Keratinocyte (primary cell): ENCODE measurements at regions not wholly inside any gene's neighbourhood (a gene's known extent, or its start where the extent isn't known, plus 50 kb on each side); places are given as distances from the start of the nearest gene placed in this dataset.

Source experiments
- DNase-seq: peaks from one replicate; pipeline ENCODE4 v3.0.0-alpha.2; 2011; ENCODE audit warnings: low read depth, missing footprints, low spot score
- FAIRE-seq: peaks from 2 replicates; lab custom pipeline; 2011; peaks lifted over from hg19 to GRCh38; lab: Jason Lieb, UNC
- H2AFZ ChIP-seq: 2 replicates; pipeline ENCODE4 v1.6.0; 2012; ENCODE audit warnings: low read length, control low read depth, inconsistent platforms; ENCODE audit not compliant: control insufficient read depth
- H3K27ac ChIP-seq: 2 replicates; pipeline ENCODE4 v1.5.1; 2011; ENCODE audit warnings: low read length; ENCODE audit not compliant: control insufficient read depth, insufficient read depth
- H3K27me3 ChIP-seq: 3 replicates; pipeline ENCODE4 v1.6.0; 2011; ENCODE audit warnings: low read length; ENCODE audit not compliant: control insufficient read depth, insufficient read depth; ENCODE audit errors: extremely low read depth
- H3K36me3 ChIP-seq, 2 experiments: 2 replicates in 1 of 2; 3 replicates in 1 of 2; pipeline ENCODE4 v1.5.1; 2011; ENCODE audit warnings: low read length in 2 of 2, mild to moderate bottlenecking in 1 of 2; ENCODE audit not compliant: control insufficient read depth in 2 of 2, insufficient read depth in 2 of 2; ENCODE audit errors: extremely low read depth in 1 of 2
- H3K4me1 ChIP-seq: 3 replicates; pipeline ENCODE4 v1.5.1; 2011; ENCODE audit warnings: low read length; ENCODE audit not compliant: control insufficient read depth, insufficient read depth; ENCODE audit errors: extremely low read depth
- H3K4me2 ChIP-seq: 3 replicates; pipeline ENCODE4 v1.6.0; 2011; ENCODE audit warnings: low read depth, low read length; ENCODE audit not compliant: control insufficient read depth, insufficient read depth; ENCODE audit errors: extremely low read depth
- H3K4me3 ChIP-seq, 3 experiments: fragments of 200-600 bp in 1 of 3; sonication (generic) in 1 of 3; 2 replicates in 2 of 3; 3 replicates in 1 of 3; pipeline ENCODE4 v1.5.1; 2011 to 2016; ENCODE audit warnings: low read length in 3 of 3, mild to moderate bottlenecking in 3 of 3, control low read depth in 2 of 3, inconsistent platforms in 1 of 3, low read depth in 1 of 3, mixed read lengths in 1 of 3, mixed run types in 1 of 3, moderate library complexity in 1 of 3; ENCODE audit not compliant: control insufficient read depth in 2 of 3, insufficient read depth in 2 of 3; ENCODE audit errors: extremely low read depth in 1 of 3
- H3K79me2 ChIP-seq: 2 replicates; pipeline ENCODE4 v1.6.0; 2012; ENCODE audit warnings: low read length; ENCODE audit not compliant: control insufficient read depth, insufficient read depth
- H3K9ac ChIP-seq: 3 replicates; pipeline ENCODE4 v1.6.0; 2011; ENCODE audit warnings: low read length; ENCODE audit not compliant: control insufficient read depth, insufficient read depth; ENCODE audit errors: extremely low read depth
- H3K9me1 ChIP-seq: 3 replicates; pipeline ENCODE4 v1.6.0; 2011; ENCODE audit warnings: low read length; ENCODE audit not compliant: control insufficient read depth, insufficient read depth; ENCODE audit errors: extremely low read depth
- H3K9me3 ChIP-seq: 2 replicates; pipeline ENCODE4 v1.5.1; 2012; ENCODE audit warnings: low read depth, low read length; ENCODE audit not compliant: control insufficient read depth
- H4K20me1 ChIP-seq: 3 replicates; pipeline ENCODE4 v1.6.0; 2011; ENCODE audit warnings: low read length; ENCODE audit not compliant: control insufficient read depth, insufficient read depth; ENCODE audit errors: extremely low read depth
- CTCF ChIP-seq, 3 experiments: IDR thresholded peaks in 1 of 3; conservative IDR thresholded peaks in 1 of 3; optimal IDR thresholded peaks in 1 of 3; 2 replicates in 2 of 3; 3 replicates in 1 of 3; pipeline versions ENCODE3 to v1.5.1; 2011; ENCODE audit warnings: low read length in 3 of 3, mild to moderate bottlenecking in 3 of 3, moderate library complexity in 2 of 3, control low read depth in 1 of 3, inconsistent platforms in 1 of 3; ENCODE audit not compliant: insufficient read depth in 2 of 3; ENCODE audit errors: extremely low read depth in 1 of 3
- EZH2 ChIP-seq: IDR thresholded peaks from one replicate; pipeline ENCODE4 v1.6.1; 2012; ENCODE audit warnings: inconsistent platforms, mild to moderate bottlenecking, low read length, moderate library complexity
- dilution Hi-C: fragments of 300-500 bp; cut with MboI; formaldehyde crosslinking; loops from one replicate; pipeline ENCODE4 v1.7.0; 2020; ENCODE audit warnings: low sequenced_read_pairs; ENCODE audit not compliant: extremely low pct_ligation_motif_present

- Histone ChIP-seq H3K4me2 (no peak overlapping the region), H3K27me3 (no peaks in the 10 kb centered on the region), H3K36me3 (no peaks in the 10 kb centered on the region), H3K4me1 (no peaks in the 10 kb centered on the region), H3K27ac (no peak overlapping the region), H3K9me3 (no peaks in the 10 kb centered on the region), H3K79me2 (no peaks in the 10 kb centered on the region), H3K9ac (no peak overlapping the region), H2AFZ (no peak overlapping the region), H4K20me1 (no peaks in the 10 kb centered on the region), H3K4me3 (no peak overlapping the region), H3K9me1 (no peaks in the 10 kb centered on the region)
- DNase-seq, result no peak
- TF ChIP-seq CTCF (optimal IDR thresholded peaks at IDR 0.05 in 1 of 3, IDR thresholded peaks at IDR 0.05 in 1 of 3, conservative IDR thresholded peaks at IDR 0.05 in 1 of 3; ENCODE audit: extremely low read depth in 1 of 3, insufficient read depth in 2 of 3, low read length in 3 of 3), result no peak
- no peak for TF ChIP-seq EZH2
- FAIRE-seq, result no peak
- dilution Hi-C loops, result no loop called here
These were observed 2266.1 kb downstream of the PCDH7 start for GRCh38 chr4:32986236-32986635.

- no peaks in the 10 kb centered on the region for H3K27me3 ChIP-seq
- no peaks in the 10 kb centered on the region for H3K4me1 ChIP-seq
- FAIRE-seq, result no peak
- H4K20me1 ChIP-seq, result no peaks in the 10 kb centered on the region
- H3K9ac ChIP-seq, result no peak overlapping the region
- no peaks in the 10 kb centered on the region for H3K9me3 ChIP-seq
- no peak for DNase-seq
- dilution Hi-C loops, result no loop called here
- no peak overlapping the region for H3K27ac ChIP-seq
- TF ChIP-seq CTCF (optimal IDR thresholded peaks at IDR 0.05 in 1 of 3, IDR thresholded peaks at IDR 0.05 in 1 of 3, conservative IDR thresholded peaks at IDR 0.05 in 1 of 3; ENCODE audit: extremely low read depth in 1 of 3, insufficient read depth in 2 of 3, low read length in 3 of 3), result no peak
- TF ChIP-seq EZH2, result no peak
- no peak overlapping the region for H2AFZ ChIP-seq
- no peaks in the 10 kb centered on the region for H3K79me2 ChIP-seq
- H3K9me1 ChIP-seq, result no peaks in the 10 kb centered on the region
- no peaks in the 10 kb centered on the region for H3K36me3 ChIP-seq
- H3K4me3 ChIP-seq, result no peak overlapping the region
- H3K4me2 ChIP-seq, result no peak overlapping the region
These were observed 2266.9 kb downstream of the PCDH7 start for GRCh38 chr4:32987111-32987510.
